IMR-90 (cell line): ENCODE measurements at regions not wholly inside any gene's neighbourhood (a gene's known extent, or its start where the extent isn't known, plus 50 kb on each side); places are given as distances from the start of the nearest gene placed in this dataset.
A peak's percentile ranks its signal among the peaks of the same experiment; 100 is the strongest.

Source experiments
- ATAC-seq: fragments of 200-7000 bp; cut with Tn5 transposase; 2 replicates; pipeline ENCODE4 v1.9.1; 2020; ENCODE audit warnings: low read depth, mild to moderate bottlenecking, moderate library complexity
- BruUV-seq: library from RNA; stranded (reverse); fragments of 400-500 nt; replicated peaks from 2 replicates; lab custom pipeline; 2021; lab: Mats Ljungman, UMichigan
- CTCF ChIA-PET: fragments of 300-600 bp; formaldehyde crosslinking; extraction: SDS; loops from one replicate; lab custom pipeline; 2021; ENCODE audit warnings: antibody characterized with exemption; lab: Yijun Ruan, JAX
- POLR2A ChIA-PET: fragments of 300-600 bp; sonication (Branson Sonifier 250); formaldehyde crosslinking; loops from one replicate; lab custom pipeline; 2022; ENCODE audit warnings: antibody characterized with exemption; ENCODE audit not compliant: unreplicated experiment; lab: Charles Lee
- DNase-seq: peaks from one replicate; pipeline ENCODE4 v3.0.0; 2013
- H2AFZ ChIP-seq: replicated peaks from 2 replicates; pipeline ENCODE3; 2013; ENCODE audit warnings: low read length, mild to moderate bottlenecking; ENCODE audit not compliant: poor library complexity
- H2AK5ac ChIP-seq: 2 replicates; pipeline ENCODE4 v1.6.1; 2013; ENCODE audit warnings: low read depth, low read length, inconsistent platforms
- H2AK9ac ChIP-seq: replicated peaks from 2 replicates; pipeline ENCODE3; 2013; ENCODE audit warnings: mild to moderate bottlenecking, low read depth, low read length, moderate library complexity; ENCODE audit not compliant: poor library complexity
- H2BK120ac ChIP-seq: 2 replicates; pipeline ENCODE4 v1.6.1; 2013; ENCODE audit warnings: low read depth, low read length, inconsistent platforms
- H2BK15ac ChIP-seq: 3 replicates; pipeline ENCODE4 v1.6.1; 2013; ENCODE audit warnings: low read depth, low read length, inconsistent platforms
- H2BK20ac ChIP-seq: 2 replicates; pipeline ENCODE4 v1.6.1; 2013; ENCODE audit warnings: low read depth, mild to moderate bottlenecking, inconsistent platforms, low read length, moderate library complexity
- H2BK5ac ChIP-seq: 2 replicates; pipeline ENCODE4 v1.6.1; 2013; ENCODE audit warnings: mild to moderate bottlenecking, low read depth, low read length, inconsistent platforms; ENCODE audit not compliant: poor library complexity, severe bottlenecking
- H3K14ac ChIP-seq: replicated peaks from 2 replicates; pipeline ENCODE4 v1.6.1; 2013; ENCODE audit warnings: low read depth, low read length, inconsistent platforms
- H3K18ac ChIP-seq: 2 replicates; pipeline ENCODE4 v1.6.1; 2013; ENCODE audit warnings: low read depth, low read length, control low read depth
- H3K23ac ChIP-seq: 2 replicates; pipeline ENCODE4 v1.6.1; 2013; ENCODE audit warnings: low read depth, low read length, inconsistent platforms
- H3K27ac ChIP-seq: 2 replicates; pipeline ENCODE4 v1.5.1; 2013; ENCODE audit warnings: mild to moderate bottlenecking, control low read depth, low read length; ENCODE audit not compliant: insufficient read depth
- H3K27me3 ChIP-seq: 2 replicates; pipeline ENCODE4 v1.6.1; 2013; ENCODE audit warnings: low read length; ENCODE audit not compliant: control insufficient read depth, insufficient read depth
- H3K36me3 ChIP-seq: 2 replicates; pipeline ENCODE4 v1.6.1; 2013; ENCODE audit warnings: low read length, mixed read lengths; ENCODE audit not compliant: control insufficient read depth, insufficient read depth
- H3K4ac ChIP-seq: 2 replicates; pipeline ENCODE4 v1.6.1; 2013; ENCODE audit warnings: low read depth, low read length, inconsistent platforms
- H3K4me1 ChIP-seq: 2 replicates; pipeline ENCODE4 v1.6.1; 2013; ENCODE audit warnings: low read length, mixed read lengths; ENCODE audit not compliant: control insufficient read depth, insufficient read depth
- H3K4me2 ChIP-seq: 2 replicates; pipeline ENCODE4 v1.6.1; 2013; ENCODE audit warnings: low read depth, mild to moderate bottlenecking, control low read depth, low read length, moderate library complexity
- H3K4me3 ChIP-seq: 2 replicates; pipeline ENCODE4 v1.5.1; 2013; ENCODE audit warnings: low read depth, mild to moderate bottlenecking, control low read depth, low read length, moderate library complexity; ENCODE audit not compliant: insufficient read depth
- H3K56ac ChIP-seq: 2 replicates; pipeline ENCODE4 v1.6.1; 2013; ENCODE audit warnings: low read length, inconsistent platforms; ENCODE audit not compliant: insufficient read depth; ENCODE audit errors: extremely low read depth
- H3K79me1 ChIP-seq, 2 experiments: 2 replicates each; pipeline ENCODE4 v1.6.1; 2013; ENCODE audit warnings: low read length in 2 of 2, inconsistent platforms in 1 of 2, low read depth in 1 of 2
- H3K9ac ChIP-seq: 2 replicates; pipeline ENCODE4 v1.6.1; 2013; ENCODE audit warnings: low read depth, low read length, control low read depth
- H3K9me1 ChIP-seq: 2 replicates; pipeline ENCODE4 v1.6.1; 2013; ENCODE audit warnings: low read length, inconsistent platforms; ENCODE audit not compliant: insufficient read depth
- H3K9me3 ChIP-seq: 2 replicates; pipeline ENCODE4 v1.6.1; 2013; ENCODE audit warnings: low read length; ENCODE audit not compliant: control insufficient read depth, insufficient read depth
- H4K20me1 ChIP-seq: 2 replicates; pipeline ENCODE4 v1.6.1; 2013; ENCODE audit warnings: low read length, inconsistent platforms; ENCODE audit not compliant: insufficient read depth
- H4K5ac ChIP-seq: 2 replicates; pipeline ENCODE4 v1.6.1; 2013; ENCODE audit warnings: mild to moderate bottlenecking, low read depth, low read length, control low read depth
- H4K8ac ChIP-seq, 2 experiments: 2 replicates each; pipeline ENCODE4 v1.6.1; 2013; ENCODE audit warnings: low read depth in 2 of 2, low read length in 2 of 2, control low read depth in 1 of 2, inconsistent platforms in 1 of 2
- H4K91ac ChIP-seq: 2 replicates; pipeline ENCODE4 v1.6.1; 2013; ENCODE audit warnings: low read depth, low read length, inconsistent platforms; ENCODE audit not compliant: insufficient read depth
- BHLHE40 ChIP-seq: fragments of 150-350 bp; IDR thresholded peaks from 2 replicates; pipeline ENCODE4 v1.6.1; 2016; ENCODE audit warnings: mild to moderate bottlenecking, low read depth, low read length
- NFE2L2 ChIP-seq: fragments of 150-350 bp; IDR thresholded peaks from 2 replicates; pipeline ENCODE4 v1.6.1; 2016; ENCODE audit warnings: low read depth, mild to moderate bottlenecking, low read length
- WGBS, 2 experiments: methylation state at CpG; one replicate each; pipeline versions ENCODE4 v1.1.5 to v1.1.7; 2013; ENCODE audit warnings: missing lambda C conversion rate in 2 of 2; ENCODE audit not compliant: insufficient read length in 1 of 2; ENCODE audit errors: extremely low coverage in 2 of 2; 5-methylcytosine and 5-hydroxymethylcytosine counted together
- dilution Hi-C: fragments of 300-500 bp; cut with HindIII; formaldehyde crosslinking; loops from one replicate; pipeline ENCODE4 v1.14.3; 2018; ENCODE audit warnings: low sequenced_read_pairs; ENCODE audit not compliant: unreplicated experiment
- in situ Hi-C: fragments of 300-500 bp; cut with MboI; formaldehyde crosslinking; loops from 3 replicates; pipeline ENCODE4 v1.14.3; 2019; ENCODE audit warnings: low sequenced_read_pairs, inconsistent platforms, mixed read lengths
- intact Hi-C: fragments of 100-400 bp; cut with micrococcal nuclease; formaldehyde crosslinking; loops from 2 replicates; pipeline ENCODE4 v1.10.0; 2022

DNA sequence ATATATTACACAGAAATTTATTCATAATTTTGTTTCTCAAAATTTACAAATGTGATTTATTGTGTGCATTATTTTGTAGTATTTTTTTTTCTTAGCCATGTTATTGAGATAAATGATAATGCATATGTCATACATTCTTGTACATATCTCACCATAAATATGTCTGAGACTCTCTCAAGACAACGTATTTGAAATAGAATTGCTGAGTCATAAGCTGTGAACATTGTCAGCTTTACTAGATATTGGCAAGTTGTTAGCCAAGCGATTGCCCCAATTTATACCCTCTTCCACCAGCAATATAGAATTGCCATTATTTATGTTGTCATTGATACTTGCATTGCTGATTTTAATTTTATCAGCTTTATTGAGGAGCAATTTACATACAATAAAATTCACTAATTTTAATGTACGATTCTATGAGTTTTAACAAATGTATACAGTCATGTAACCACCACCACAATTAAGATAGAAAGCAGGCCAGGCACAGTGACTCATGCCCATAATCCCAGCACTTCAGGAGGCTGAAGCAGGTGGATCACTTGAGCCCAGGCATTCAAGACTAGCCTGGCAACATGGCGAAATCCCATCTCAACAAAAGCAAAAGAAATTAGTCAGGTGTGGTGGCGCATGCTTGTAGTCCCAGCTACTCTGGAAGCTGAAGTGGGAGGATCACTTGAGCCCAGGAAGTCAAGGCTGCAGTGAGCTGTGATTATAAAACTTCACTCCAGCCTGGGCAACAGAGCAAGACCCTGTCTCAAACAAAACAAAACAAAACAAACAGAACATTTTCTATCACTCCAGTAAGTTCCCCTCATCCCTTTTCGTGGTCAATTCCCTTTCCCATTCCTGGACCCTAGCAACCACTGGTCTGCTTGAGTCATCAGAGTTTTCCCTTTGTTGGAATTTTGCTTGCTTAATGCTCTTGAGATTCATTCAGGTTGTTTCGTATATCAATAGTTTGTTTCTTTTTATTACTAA lies 373.1 kb downstream of the MFSD1 start:
- ChIA-PET CTCF (no interaction called here), POLR2A (no interaction called here)
- H3K36me3 ChIP-seq = no peaks in the 10 kb centered on the region
- dilution Hi-C loops (no loop called here), intact Hi-C loops (no loop called here), in situ Hi-C loops (no loop called here)
- no peak overlapping the region for H2BK20ac ChIP-seq
- H2AK9ac ChIP-seq = no peak overlapping the region
- no peak overlapping the region for H3K4me3 ChIP-seq
- H3K27ac ChIP-seq = no peak overlapping the region
- no peak overlapping the region for H3K4me2 ChIP-seq
- no peak overlapping the region for H2BK5ac ChIP-seq
- H3K9me1 ChIP-seq = no peaks in the 10 kb centered on the region
- H3K9me3 ChIP-seq = no peaks in the 10 kb centered on the region
- no peak overlapping the region for H3K14ac ChIP-seq
- no TSS peak for BruUV-seq
- no peak overlapping the region for H2BK15ac ChIP-seq
- H4K20me1 ChIP-seq = no peaks in the 10 kb centered on the region
- H3K4ac ChIP-seq = no peak overlapping the region
- TF ChIP-seq BHLHE40 = no peak
- peak; percentile 81 for TF ChIP-seq NFE2L2
- ATAC-seq (no peak), DNase-seq (no peak)
- H3K9ac ChIP-seq = no peak overlapping the region
- no peaks in the 10 kb centered on the region for H3K4me1 ChIP-seq
- H3K79me1 ChIP-seq = no peaks in the 10 kb centered on the region
- no peak overlapping the region for H4K91ac ChIP-seq
- no peaks in the 10 kb centered on the region for H3K27me3 ChIP-seq
- no peak overlapping the region for H2BK120ac ChIP-seq
- no peak overlapping the region for H2AK5ac ChIP-seq
- no peak overlapping the region for H4K8ac ChIP-seq
- no peak overlapping the region for H3K23ac ChIP-seq
- no peak overlapping the region for H4K5ac ChIP-seq
- no peak overlapping the region for H3K18ac ChIP-seq
- H2AFZ ChIP-seq = no peak overlapping the region
- WGBS, 2 experiments = no CpG with 5 or more reads among the region's 7 CpGs
- no peak overlapping the region for H3K56ac ChIP-seq
